A549 (cell line): ENCODE measurements at regions not wholly inside any gene's neighbourhood (a gene's known extent, or its start where the extent isn't known, plus 50 kb on each side); places are given as distances from the start of the nearest gene placed in this dataset.

ENCODE experiments used
- ATAC-seq, 2 experiments: fragments of 200-7000 bp in 1 of 2; fragments of >200 bp in 1 of 2; cut with Nextera tagmentation in 1 of 2; cut with Tn5 transposase in 1 of 2; 3 replicates each; pipeline versions ENCODE4 v1.8.0 to v1.9.1; 2018 to 2020; ENCODE audit warnings: mild to moderate bottlenecking in 1 of 2, moderate library complexity in 1 of 2
- CTCF ChIA-PET: fragments of 300-600 bp; sonication (Branson Sonifier 250); formaldehyde crosslinking; extraction: SDS; loops from one replicate; lab custom pipeline; 2021; ENCODE audit warnings: antibody characterized with exemption, inconsistent platforms; lab: Yijun Ruan, JAX
- POLR2A ChIA-PET: fragments of 350-600 bp; formaldehyde crosslinking; extraction: SDS; loops from one replicate; lab custom pipeline; 2021; ENCODE audit warnings: antibody characterized with exemption, inconsistent platforms; lab: Yijun Ruan, JAX
- DNase-seq, 2 experiments: peaks; one replicate each; pipeline versions ENCODE4 v3.0.0 to v3.0.0-alpha.2; 2011 to 2016; ENCODE audit warnings: low read depth in 1 of 2, low spot score in 1 of 2
- FAIRE-seq: peaks from 2 replicates; lab custom pipeline; 2011; peaks lifted over from hg19 to GRCh38; lab: Jason Lieb, UNC
- H3K27ac ChIP-seq, 2 experiments: fragments of >200 bp; sonication (Bioruptor Twin); formaldehyde crosslinking; 3 replicates each; pipeline ENCODE4 v1.5.1; 2016 to 2017
- H3K4me1 ChIP-seq: fragments of >200 bp; sonication (Bioruptor Twin); formaldehyde crosslinking; 3 replicates; pipeline ENCODE4 v1.6.1; 2016
- H3K4me2 ChIP-seq: fragments of >200 bp; sonication (Bioruptor Twin); formaldehyde crosslinking; 3 replicates; pipeline ENCODE4 v1.6.1; 2016
- H3K4me3 ChIP-seq: fragments of >200 bp; sonication (Bioruptor Twin); formaldehyde crosslinking; 3 replicates; pipeline ENCODE4 v1.5.1; 2016
- H3K9me3 ChIP-seq: fragments of >200 bp; sonication (Bioruptor Twin); formaldehyde crosslinking; 3 replicates; pipeline ENCODE4 v1.6.1; 2016
- CEBPB ChIP-seq, 2 experiments: fragments of >200 bp in 1 of 2; sonication (Bioruptor Twin) in 1 of 2; formaldehyde crosslinking in 1 of 2; IDR thresholded peaks; 2 replicates each; pipeline ENCODE4 v1.6.1; 2012 to 2016
- EHMT2 ChIP-seq: fragments of 200-600 bp; sonication (generic); IDR thresholded peaks from 2 replicates; pipeline ENCODE4 v1.6.1; 2016; ENCODE audit warnings: antibody characterized with exemption, low read depth, mild to moderate bottlenecking, moderate library complexity
- ESRRA ChIP-seq: fragments of 150-350 bp; IDR thresholded peaks from 2 replicates; pipeline ENCODE4 v1.6.1; 2014; ENCODE audit warnings: mild to moderate bottlenecking, low read length, borderline replicate concordance
- FOSB ChIP-seq: fragments of 250-450 bp; sonication (Bioruptor Pico); IDR thresholded peaks from 2 replicates; pipeline ENCODE4 v1.5.0; 2020; ENCODE audit warnings: mild to moderate bottlenecking, moderate library complexity
- FOSL2 ChIP-seq, 2 experiments: fragments of 450-650 bp in 1 of 2; fragments of >200 bp in 1 of 2; sonication (Bioruptor Twin) in 1 of 2; formaldehyde crosslinking; IDR thresholded peaks; 2 replicates each; pipeline versions ENCODE4 v1.5.0 to v1.6.1; 2016 to 2020; ENCODE audit warnings: mild to moderate bottlenecking in 1 of 2, moderate library complexity in 1 of 2
- GATA3 ChIP-seq: IDR thresholded peaks from 2 replicates; pipeline ENCODE4 v1.6.1; 2012; ENCODE audit warnings: borderline replicate concordance
- HEYL ChIP-seq: fragments of 250-450 bp; sonication (Bioruptor Pico); IDR thresholded peaks from 2 replicates; pipeline ENCODE4 v1.8.0; 2021; ENCODE audit warnings: mild to moderate bottlenecking, moderate library complexity
- HOXB13 ChIP-seq: fragments of 250-450 bp; sonication (Bioruptor Pico); IDR thresholded peaks from 2 replicates; pipeline ENCODE4 v1.5.0; 2020; ENCODE audit warnings: low read depth, mild to moderate bottlenecking, moderate library complexity
- KDM1A ChIP-seq: fragments of 200-600 bp; sonication (generic); IDR thresholded peaks from 2 replicates; pipeline ENCODE4 v1.6.1; 2016; ENCODE audit warnings: low read depth, mild to moderate bottlenecking
- MAFK ChIP-seq: fragments of 450-650 bp; IDR thresholded peaks from 2 replicates; pipeline ENCODE4 v1.6.1; 2014; ENCODE audit not compliant: partially characterized antibody
- MAZ ChIP-seq: fragments of 150-350 bp; IDR thresholded peaks from 2 replicates; pipeline ENCODE4 v1.6.1; 2014; ENCODE audit warnings: antibody characterized with exemption, low read depth, low read length, borderline replicate concordance
- NPAS2 ChIP-seq: fragments of 250-450 bp; sonication (Bioruptor Pico); IDR thresholded peaks from 2 replicates; pipeline ENCODE4 v1.8.0; 2022; ENCODE audit warnings: mild to moderate bottlenecking, moderate library complexity, borderline replicate concordance
- NR3C1 ChIP-seq: fragments of >200 bp; sonication (Bioruptor Twin); formaldehyde crosslinking; IDR thresholded peaks from 3 replicates; pipeline ENCODE4 v1.6.1; 2017
- POLR2A ChIP-seq: IDR thresholded peaks from 2 replicates; pipeline ENCODE4 v1.6.1; 2012; ENCODE audit warnings: mild to moderate bottlenecking, low read length
- RARB ChIP-seq: fragments of 250-450 bp; sonication (Bioruptor Pico); IDR thresholded peaks from 2 replicates; pipeline ENCODE4 v1.8.0; 2021; ENCODE audit warnings: mild to moderate bottlenecking, moderate library complexity
- whole genome bisulfite sequencing: methylation state at CpG from one replicate; pipeline ENCODE4 v1.1.6; 2017; ENCODE audit errors: missing lambda C conversion rate; 5-methylcytosine and 5-hydroxymethylcytosine counted together
- TF ChIP-seq, protein P1 (sequence below): fragments of >200 bp; sonication (Bioruptor Twin); formaldehyde crosslinking; IDR thresholded peaks from 3 replicates; pipeline ENCODE4 v1.5.1; 2016
- TF ChIP-seq, protein P2 (sequence below): IDR thresholded peaks from 2 replicates; pipeline ENCODE4 v1.6.1; 2012
- TF ChIP-seq, protein P3 (sequence below): IDR thresholded peaks from 2 replicates; pipeline ENCODE4 v1.6.1; 2012
- TF ChIP-seq, protein P4 (sequence below): fragments of >200 bp; sonication (Bioruptor Twin); formaldehyde crosslinking; IDR thresholded peaks from 3 replicates; pipeline ENCODE4 v1.6.1; 2016
- TF ChIP-seq, protein P5 (sequence below): fragments of 450-650 bp; IDR thresholded peaks from 2 replicates; pipeline ENCODE4 v1.6.1; 2014; ENCODE audit warnings: antibody characterized with exemption
- TF ChIP-seq, protein P6 (sequence below): fragments of >200 bp; sonication (Bioruptor Twin); formaldehyde crosslinking; IDR thresholded peaks from 2 replicates; pipeline ENCODE4 v1.6.1; 2016
- TF ChIP-seq, protein P7 (sequence below): IDR thresholded peaks from 2 replicates; pipeline ENCODE4 v1.6.1; 2012; ENCODE audit warnings: low read depth, borderline replicate concordance
- TF ChIP-seq, protein P8 (sequence below): fragments of 250-450 bp; sonication (Bioruptor Pico); IDR thresholded peaks from 2 replicates; pipeline ENCODE4 v1.5.0; 2021; ENCODE audit warnings: mild to moderate bottlenecking, moderate library complexity, borderline replicate concordance

DNA sequence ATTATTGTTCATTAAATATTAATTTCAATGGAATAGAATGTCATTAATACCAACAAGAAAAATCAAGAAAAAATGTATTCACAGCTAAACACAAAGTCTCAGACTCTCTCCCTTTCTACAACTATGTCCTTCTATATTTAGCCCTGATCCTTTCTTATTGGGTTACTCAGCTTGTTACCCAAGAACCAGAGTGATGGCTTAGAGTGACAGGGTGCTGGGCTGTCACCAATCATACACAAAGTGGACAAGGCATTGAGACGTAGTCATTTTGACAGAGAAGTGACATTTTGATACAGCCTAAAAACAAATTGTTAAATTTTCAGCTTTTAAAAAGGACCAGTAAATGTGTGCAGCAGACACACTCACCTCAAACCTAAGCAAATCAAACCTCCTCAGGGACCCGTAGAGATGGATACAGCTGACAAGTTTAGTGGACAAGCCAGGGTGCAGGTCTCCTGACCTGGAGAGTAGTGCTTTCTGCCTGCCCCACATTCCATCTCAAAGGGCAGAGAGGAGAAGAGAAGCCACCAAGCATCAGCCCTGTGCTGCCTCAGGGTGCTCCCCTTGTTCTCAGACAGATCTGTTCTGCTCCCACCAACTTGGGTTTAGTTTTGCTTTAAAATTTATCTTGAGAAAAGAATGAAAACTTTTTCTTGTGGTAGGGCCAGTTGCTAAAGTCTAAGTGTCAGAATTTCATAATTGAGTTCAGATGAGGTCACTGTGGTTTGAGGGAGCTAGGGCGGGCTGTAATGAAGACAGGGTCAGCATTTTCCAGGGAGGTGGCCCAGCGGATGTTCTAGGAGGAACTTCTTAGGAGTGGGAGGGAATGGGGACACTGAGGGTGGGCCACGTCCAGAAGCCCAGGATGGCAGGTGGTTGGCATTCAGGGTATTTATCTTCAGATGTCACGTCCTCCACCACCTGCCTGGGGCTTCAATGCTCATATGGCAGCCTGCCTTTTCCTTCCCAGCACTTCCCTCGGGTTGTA is 136.5 kb upstream of the TBL1XR1 start:
- CTCF ChIA-PET = no interaction called here
- WGBS = 88% methylated on average over 7 of the region's 7 CpGs
- FAIRE-seq = no peak
- Histone ChIP-seq H3K4me2 (no peak overlapping the region), H3K4me3 (no peak overlapping the region), H3K4me1 (peaks cover 14% of the 10 kb centered on the region; the same call in 2 of the 3 replicates), H3K9me3 (no peaks in the 10 kb centered on the region), H3K27ac (peak overlapping the region in 1 of 2 experiments; percentile 40; a peak in 1 of 6 replicates)
- POLR2A ChIA-PET = no interaction called here
- no peak for TF ChIP-seq HOXB13 (CRISPR knock-in tag)
- TF ChIP-seq, protein P1, sequence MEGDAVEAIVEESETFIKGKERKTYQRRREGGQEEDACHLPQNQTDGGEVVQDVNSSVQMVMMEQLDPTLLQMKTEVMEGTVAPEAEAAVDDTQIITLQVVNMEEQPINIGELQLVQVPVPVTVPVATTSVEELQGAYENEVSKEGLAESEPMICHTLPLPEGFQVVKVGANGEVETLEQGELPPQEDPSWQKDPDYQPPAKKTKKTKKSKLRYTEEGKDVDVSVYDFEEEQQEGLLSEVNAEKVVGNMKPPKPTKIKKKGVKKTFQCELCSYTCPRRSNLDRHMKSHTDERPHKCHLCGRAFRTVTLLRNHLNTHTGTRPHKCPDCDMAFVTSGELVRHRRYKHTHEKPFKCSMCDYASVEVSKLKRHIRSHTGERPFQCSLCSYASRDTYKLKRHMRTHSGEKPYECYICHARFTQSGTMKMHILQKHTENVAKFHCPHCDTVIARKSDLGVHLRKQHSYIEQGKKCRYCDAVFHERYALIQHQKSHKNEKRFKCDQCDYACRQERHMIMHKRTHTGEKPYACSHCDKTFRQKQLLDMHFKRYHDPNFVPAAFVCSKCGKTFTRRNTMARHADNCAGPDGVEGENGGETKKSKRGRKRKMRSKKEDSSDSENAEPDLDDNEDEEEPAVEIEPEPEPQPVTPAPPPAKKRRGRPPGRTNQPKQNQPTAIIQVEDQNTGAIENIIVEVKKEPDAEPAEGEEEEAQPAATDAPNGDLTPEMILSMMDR = no peak
- TF ChIP-seq, protein P2, sequence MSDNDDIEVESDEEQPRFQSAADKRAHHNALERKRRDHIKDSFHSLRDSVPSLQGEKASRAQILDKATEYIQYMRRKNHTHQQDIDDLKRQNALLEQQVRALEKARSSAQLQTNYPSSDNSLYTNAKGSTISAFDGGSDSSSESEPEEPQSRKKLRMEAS = no peak
- TF ChIP-seq FOSB (CRISPR knock-in tag) = no peak
- TF ChIP-seq NPAS2 = no peak
- no peak for TF ChIP-seq HEYL (CRISPR knock-in tag)
- TF ChIP-seq, protein P3, sequence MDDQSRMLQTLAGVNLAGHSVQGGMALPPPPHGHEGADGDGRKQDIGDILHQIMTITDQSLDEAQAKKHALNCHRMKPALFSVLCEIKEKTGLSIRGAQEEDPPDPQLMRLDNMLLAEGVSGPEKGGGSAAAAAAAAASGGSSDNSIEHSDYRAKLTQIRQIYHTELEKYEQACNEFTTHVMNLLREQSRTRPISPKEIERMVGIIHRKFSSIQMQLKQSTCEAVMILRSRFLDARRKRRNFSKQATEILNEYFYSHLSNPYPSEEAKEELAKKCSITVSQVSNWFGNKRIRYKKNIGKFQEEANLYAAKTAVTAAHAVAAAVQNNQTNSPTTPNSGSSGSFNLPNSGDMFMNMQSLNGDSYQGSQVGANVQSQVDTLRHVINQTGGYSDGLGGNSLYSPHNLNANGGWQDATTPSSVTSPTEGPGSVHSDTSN = no peak
- no peak for ATAC-seq
- DNase-seq = no peak

DNA sequence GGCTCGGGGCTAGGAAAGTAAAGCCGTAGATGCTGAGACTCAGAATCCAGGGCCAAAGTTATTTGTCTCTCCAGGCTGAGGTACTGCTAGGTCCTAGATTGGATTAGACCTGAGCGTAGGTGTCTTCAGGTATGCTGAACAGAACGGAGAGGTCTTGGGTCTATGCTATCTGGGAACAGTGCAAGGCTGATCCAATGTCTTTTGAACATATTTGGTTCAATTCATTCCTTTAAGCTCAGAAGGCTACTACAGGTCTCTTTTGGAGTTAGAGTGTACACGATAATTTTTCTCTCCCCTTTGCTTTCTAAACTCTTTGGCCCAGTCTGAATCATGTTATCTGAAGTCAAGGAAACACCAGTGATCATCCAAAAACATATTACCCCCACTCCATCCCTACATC is 137.5 kb upstream of the TBL1XR1 start:
- FAIRE-seq (no peak), ATAC-seq (no peak), DNase-seq (no peak)
- Histone ChIP-seq H3K27ac (no peak overlapping the region), H3K9me3 (no peaks in the 10 kb centered on the region), H3K4me3 (no peak overlapping the region), H3K4me2 (no peak overlapping the region), H3K4me1 (peaks cover 18% of the 10 kb centered on the region; the same call in 2 of the 3 replicates)
- ChIA-PET POLR2A (no interaction called here), CTCF (no interaction called here)
- WGBS = 85% methylated on average over 5 of the region's 5 CpGs
- TF ChIP-seq, protein P4, sequence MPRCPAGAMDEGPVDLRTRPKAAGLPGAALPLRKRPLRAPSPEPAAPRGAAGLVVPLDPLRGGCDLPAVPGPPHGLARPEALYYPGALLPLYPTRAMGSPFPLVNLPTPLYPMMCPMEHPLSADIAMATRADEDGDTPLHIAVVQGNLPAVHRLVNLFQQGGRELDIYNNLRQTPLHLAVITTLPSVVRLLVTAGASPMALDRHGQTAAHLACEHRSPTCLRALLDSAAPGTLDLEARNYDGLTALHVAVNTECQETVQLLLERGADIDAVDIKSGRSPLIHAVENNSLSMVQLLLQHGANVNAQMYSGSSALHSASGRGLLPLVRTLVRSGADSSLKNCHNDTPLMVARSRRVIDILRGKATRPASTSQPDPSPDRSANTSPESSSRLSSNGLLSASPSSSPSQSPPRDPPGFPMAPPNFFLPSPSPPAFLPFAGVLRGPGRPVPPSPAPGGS = no peak
- TF ChIP-seq RARB = no peak
- TF ChIP-seq, protein P5, sequence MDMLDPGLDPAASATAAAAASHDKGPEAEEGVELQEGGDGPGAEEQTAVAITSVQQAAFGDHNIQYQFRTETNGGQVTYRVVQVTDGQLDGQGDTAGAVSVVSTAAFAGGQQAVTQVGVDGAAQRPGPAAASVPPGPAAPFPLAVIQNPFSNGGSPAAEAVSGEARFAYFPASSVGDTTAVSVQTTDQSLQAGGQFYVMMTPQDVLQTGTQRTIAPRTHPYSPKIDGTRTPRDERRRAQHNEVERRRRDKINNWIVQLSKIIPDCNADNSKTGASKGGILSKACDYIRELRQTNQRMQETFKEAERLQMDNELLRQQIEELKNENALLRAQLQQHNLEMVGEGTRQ = no peak
- TF ChIP-seq EHMT2 = no peak
- TF ChIP-seq, protein P6, sequence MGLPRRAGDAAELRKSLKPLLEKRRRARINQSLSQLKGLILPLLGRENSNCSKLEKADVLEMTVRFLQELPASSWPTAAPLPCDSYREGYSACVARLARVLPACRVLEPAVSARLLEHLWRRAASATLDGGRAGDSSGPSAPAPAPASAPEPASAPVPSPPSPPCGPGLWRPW = no peak
- TF ChIP-seq MAFK = no peak
- TF ChIP-seq, protein P1 = no peak
- no peak for TF ChIP-seq MAZ
- no peak for TF ChIP-seq GATA3
- TF ChIP-seq, protein P7, sequence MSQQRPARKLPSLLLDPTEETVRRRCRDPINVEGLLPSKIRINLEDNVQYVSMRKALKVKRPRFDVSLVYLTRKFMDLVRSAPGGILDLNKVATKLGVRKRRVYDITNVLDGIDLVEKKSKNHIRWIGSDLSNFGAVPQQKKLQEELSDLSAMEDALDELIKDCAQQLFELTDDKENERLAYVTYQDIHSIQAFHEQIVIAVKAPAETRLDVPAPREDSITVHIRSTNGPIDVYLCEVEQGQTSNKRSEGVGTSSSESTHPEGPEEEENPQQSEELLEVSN = no peak
- no peak for TF ChIP-seq FOSB (CRISPR knock-in tag)
- no peak for TF ChIP-seq NR3C1
- no peak for TF ChIP-seq KDM1A
- TF ChIP-seq, protein P8, sequence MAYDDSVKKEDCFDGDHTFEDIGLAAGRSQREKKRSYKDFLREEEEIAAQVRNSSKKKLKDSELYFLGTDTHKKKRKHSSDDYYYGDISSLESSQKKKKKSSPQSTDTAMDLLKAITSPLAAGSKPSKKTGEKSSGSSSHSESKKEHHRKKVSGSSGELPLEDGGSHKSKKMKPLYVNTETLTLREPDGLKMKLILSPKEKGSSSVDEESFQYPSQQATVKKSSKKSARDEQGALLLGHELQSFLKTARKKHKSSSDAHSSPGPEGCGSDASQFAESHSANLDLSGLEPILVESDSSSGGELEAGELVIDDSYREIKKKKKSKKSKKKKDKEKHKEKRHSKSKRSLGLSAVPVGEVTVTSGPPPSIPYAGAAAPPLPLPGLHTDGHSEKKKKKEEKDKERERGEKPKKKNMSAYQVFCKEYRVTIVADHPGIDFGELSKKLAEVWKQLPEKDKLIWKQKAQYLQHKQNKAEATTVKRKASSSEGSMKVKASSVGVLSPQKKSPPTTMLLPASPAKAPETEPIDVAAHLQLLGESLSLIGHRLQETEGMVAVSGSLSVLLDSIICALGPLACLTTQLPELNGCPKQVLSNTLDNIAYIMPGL (CRISPR knock-in tag) = no peak
- TF ChIP-seq POLR2A = no peak
- TF ChIP-seq ESRRA = no peak
- no peak for TF ChIP-seq CEBPB (IDR thresholded peaks at IDR 0.05)
- no peak for TF ChIP-seq FOSL2 (IDR thresholded peaks at IDR 0.05)
- no peak for TF ChIP-seq FOSL2 (CRISPR knock-in tag; IDR thresholded peaks at IDR 0.05)
